Chondrocyte (in vitro differentiated cells): ENCODE measurements at regions not wholly inside any gene's neighbourhood (a gene's known extent, or its start where the extent isn't known, plus 50 kb on each side); places are given as distances from the start of the nearest gene placed in this dataset.

Experiments
- DNase-seq: peaks from one replicate; pipeline ENCODE4 v3.0.0; 2021; ENCODE audit warnings: mixed read lengths, low spot score
- H3K27ac Mint-ChIP-seq: one replicate; pipeline ENCODE4 v1.8.0; 2021; ENCODE audit warnings: mild to moderate bottlenecking, moderate library complexity, mixed read lengths; ENCODE audit not compliant: unreplicated experiment
- H3K27me3 Mint-ChIP-seq: 2 replicates; pipeline ENCODE4 v1.8.0; 2021; ENCODE audit warnings: low read depth, mixed read lengths
- H3K36me3 Mint-ChIP-seq: 2 replicates; pipeline ENCODE4 v1.8.0; 2021; ENCODE audit warnings: low read depth, mixed read lengths
- H3K4me1 Mint-ChIP-seq: 2 replicates; pipeline ENCODE4 v1.8.0; 2021; ENCODE audit warnings: low read depth, mild to moderate bottlenecking, mixed read lengths
- H3K4me3 Mint-ChIP-seq: one replicate; pipeline ENCODE4 v1.8.0; 2021; ENCODE audit warnings: mild to moderate bottlenecking, moderate library complexity, mixed read lengths; ENCODE audit not compliant: unreplicated experiment
- H3K9me3 Mint-ChIP-seq: 2 replicates; pipeline ENCODE4 v1.8.0; 2021; ENCODE audit warnings: low read depth, mixed read lengths
- TF ChIP-seq, protein P1 (sequence below): fragments of 200-600 bp; sonication (generic); IDR thresholded peaks from 2 replicates; pipeline ENCODE4 v1.5.0; 2021; ENCODE audit warnings: antibody characterized with exemption, mild to moderate bottlenecking, moderate library complexity

DNA sequence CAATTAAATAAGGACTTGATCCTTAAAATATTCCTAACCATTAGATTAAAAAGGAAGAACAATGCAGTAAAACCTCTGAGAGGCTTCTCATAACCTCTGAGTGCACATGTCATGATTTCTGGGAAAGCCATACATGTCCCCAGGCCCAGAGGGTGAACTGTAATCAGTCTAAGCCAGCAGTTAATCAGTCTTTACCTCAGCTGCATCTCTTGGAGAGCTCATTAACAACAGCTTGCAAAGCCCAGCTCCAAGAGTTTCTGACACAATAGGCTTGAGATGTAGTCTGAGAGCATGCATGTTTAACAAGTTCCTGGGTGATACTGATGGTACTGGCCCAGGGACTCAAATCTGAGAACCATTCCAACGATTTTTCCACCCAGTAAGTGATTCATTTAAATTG is 392.1 kb downstream of the DNAH5 start:
- Mint-ChIP-seq H3K4me1 (no peaks in the 10 kb centered on the region), H3K27ac (no peak overlapping the region)
- DNase-seq: no peak

DNA sequence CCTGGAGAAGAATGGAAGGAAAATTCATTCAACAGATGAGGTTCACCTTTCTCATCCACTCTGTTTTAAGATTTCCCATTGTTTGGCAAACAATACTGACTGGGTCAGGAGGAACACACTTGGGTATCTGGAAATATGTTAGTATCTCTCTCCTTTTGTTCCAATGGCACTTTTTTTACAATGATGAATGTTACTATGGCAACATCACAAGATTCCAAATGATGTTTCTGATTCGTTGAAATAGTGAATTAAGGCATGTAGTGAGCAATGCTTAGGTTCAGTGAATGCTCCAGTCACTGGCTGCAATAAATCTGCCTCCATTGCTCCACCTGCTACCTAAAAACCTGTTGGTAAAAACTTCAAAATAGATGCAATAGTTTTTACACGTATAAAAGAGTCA is 392.8 kb downstream of the DNAH5 start:
- no peaks in the 10 kb centered on the region for H3K36me3 Mint-ChIP-seq
- no peak overlapping the region for H3K4me3 Mint-ChIP-seq
- no peaks in the 10 kb centered on the region for H3K9me3 Mint-ChIP-seq
- no peak overlapping the region for H3K27ac Mint-ChIP-seq
- DNase-seq: no peak
- H3K4me1 Mint-ChIP-seq: no peaks in the 10 kb centered on the region
- TF ChIP-seq, protein P1, sequence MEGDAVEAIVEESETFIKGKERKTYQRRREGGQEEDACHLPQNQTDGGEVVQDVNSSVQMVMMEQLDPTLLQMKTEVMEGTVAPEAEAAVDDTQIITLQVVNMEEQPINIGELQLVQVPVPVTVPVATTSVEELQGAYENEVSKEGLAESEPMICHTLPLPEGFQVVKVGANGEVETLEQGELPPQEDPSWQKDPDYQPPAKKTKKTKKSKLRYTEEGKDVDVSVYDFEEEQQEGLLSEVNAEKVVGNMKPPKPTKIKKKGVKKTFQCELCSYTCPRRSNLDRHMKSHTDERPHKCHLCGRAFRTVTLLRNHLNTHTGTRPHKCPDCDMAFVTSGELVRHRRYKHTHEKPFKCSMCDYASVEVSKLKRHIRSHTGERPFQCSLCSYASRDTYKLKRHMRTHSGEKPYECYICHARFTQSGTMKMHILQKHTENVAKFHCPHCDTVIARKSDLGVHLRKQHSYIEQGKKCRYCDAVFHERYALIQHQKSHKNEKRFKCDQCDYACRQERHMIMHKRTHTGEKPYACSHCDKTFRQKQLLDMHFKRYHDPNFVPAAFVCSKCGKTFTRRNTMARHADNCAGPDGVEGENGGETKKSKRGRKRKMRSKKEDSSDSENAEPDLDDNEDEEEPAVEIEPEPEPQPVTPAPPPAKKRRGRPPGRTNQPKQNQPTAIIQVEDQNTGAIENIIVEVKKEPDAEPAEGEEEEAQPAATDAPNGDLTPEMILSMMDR: no peak
- H3K27me3 Mint-ChIP-seq: peaks cover 2% of the 10 kb centered on the region

More for the DNA sequence above, 392.1 kb downstream of the DNAH5 start:
- Mint-ChIP-seq H3K4me3 (no peak overlapping the region), H3K36me3 (no peaks in the 10 kb centered on the region), H3K27me3 (peaks cover 2% of the 10 kb centered on the region), H3K9me3 (no peaks in the 10 kb centered on the region)
- TF ChIP-seq, protein P1: no peak

DNA sequence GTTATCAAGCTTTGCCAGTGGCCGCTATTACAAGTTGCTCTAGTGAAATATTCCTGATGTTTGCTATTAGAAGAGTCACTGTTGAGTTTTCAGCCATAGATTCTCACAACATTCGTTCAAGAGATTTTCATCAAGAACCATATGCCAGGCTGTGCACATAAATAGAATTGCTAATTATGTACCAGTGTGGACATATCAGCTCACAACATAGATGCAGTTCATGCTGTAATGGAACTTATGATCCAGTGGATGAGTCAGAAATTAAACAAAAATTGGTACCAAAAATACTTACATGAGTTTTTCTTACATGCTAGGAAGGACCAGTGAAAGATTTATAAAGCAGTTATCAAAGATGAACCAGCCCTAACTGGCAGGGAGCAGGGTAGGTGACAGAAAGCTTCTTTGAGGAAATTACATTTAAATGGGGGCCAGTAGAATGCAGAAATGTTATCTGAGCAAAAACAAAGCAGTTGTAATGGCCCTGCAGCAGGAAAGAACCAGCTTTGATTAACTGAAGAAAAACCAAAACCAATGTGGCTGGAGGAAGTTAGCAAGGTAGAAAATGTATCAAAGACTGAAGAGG is 404.2 kb downstream of the DNAH5 start:
- Mint-ChIP-seq H3K4me3 (no peak overlapping the region), H3K9me3 (peaks cover 2% of the 10 kb centered on the region), H3K4me1 (no peaks in the 10 kb centered on the region), H3K36me3 (no peaks in the 10 kb centered on the region), H3K27ac (no peak overlapping the region), H3K27me3 (no peaks in the 10 kb centered on the region)
- TF ChIP-seq, protein P1: no peak
- DNase-seq: no peak

DNA sequence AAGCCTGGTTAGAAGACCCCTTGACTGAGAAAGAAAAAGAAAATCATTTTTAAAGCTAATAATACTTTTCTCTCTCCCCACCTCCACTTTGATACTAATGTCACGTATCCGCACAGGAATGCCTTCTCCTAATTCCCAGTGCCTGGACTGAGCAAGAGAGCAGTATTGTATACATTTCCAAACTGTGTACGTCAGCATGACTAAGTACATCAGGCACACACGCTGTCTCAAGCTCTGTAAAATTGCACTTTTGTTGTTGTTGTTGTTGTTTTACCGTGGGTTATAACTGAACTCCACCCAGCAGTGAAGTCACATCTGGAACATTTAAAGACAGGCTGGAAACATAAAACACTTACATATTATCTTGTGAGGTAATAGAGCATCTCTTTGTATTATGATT is 407.6 kb downstream of the DNAH5 start:
- no peaks in the 10 kb centered on the region for H3K27me3 Mint-ChIP-seq
- TF ChIP-seq, protein P1: no peak
- no peaks in the 10 kb centered on the region for H3K9me3 Mint-ChIP-seq
- H3K36me3 Mint-ChIP-seq: no peaks in the 10 kb centered on the region
- no peak overlapping the region for H3K27ac Mint-ChIP-seq
- no peaks in the 10 kb centered on the region for H3K4me1 Mint-ChIP-seq
- H3K4me3 Mint-ChIP-seq: no peak overlapping the region
- no peak for DNase-seq

DNA sequence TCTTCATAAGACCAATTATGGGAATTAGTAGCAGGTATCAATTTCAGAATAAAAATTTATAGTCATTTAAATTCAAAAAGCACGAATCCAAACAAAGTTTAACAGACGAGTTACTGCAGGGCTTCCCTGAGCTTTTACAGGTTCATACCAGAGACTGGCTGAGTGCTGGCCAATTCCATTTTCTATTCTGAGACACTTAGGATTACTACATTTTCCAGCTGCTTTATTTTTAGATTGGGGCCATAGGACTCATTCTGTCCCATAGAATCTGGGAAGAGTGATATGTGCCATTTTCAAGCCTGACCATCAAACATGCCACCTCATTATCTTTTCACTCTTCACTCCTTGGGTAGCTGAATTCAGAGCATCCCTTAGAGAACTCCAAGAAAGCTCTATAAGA is 410.7 kb downstream of the DNAH5 start:
- no peaks in the 10 kb centered on the region for H3K36me3 Mint-ChIP-seq
- no peaks in the 10 kb centered on the region for H3K4me1 Mint-ChIP-seq
- H3K27me3 Mint-ChIP-seq: peaks cover 4% of the 10 kb centered on the region
- H3K4me3 Mint-ChIP-seq: no peak overlapping the region
- TF ChIP-seq, protein P1: no peak
- no peak for DNase-seq
- H3K27ac Mint-ChIP-seq: no peak overlapping the region
- H3K9me3 Mint-ChIP-seq: no peaks in the 10 kb centered on the region
